Upper lobe of left lung (tissue), 6 donors: ENCODE measurements at regions not wholly inside any gene's neighbourhood (a gene's known extent, or its start where the extent isn't known, plus 50 kb on each side); places are given as distances from the start of the nearest gene placed in this dataset.

Experiments
- ATAC-seq, 2 donors: fragments of 200-7000 bp; cut with Tn5 transposase; one replicate each; pipeline ENCODE4 v1.9.1; 2022; ENCODE audit warnings: mild to moderate bottlenecking in 2 of 2, moderate library complexity in 2 of 2; ENCODE audit not compliant: low FRiP score in 2 of 2
- DNase-seq, 2 donors: peaks; one replicate each; pipeline ENCODE4 v3.0.0-alpha.2; 2019 to 2020
- H3K27ac ChIP-seq, 4 donors: fragments of 200-600 bp; sonication (generic); one replicate each; pipeline ENCODE4 v1.5.1; 2016 to 2019
- H3K27me3 ChIP-seq, 4 donors: fragments of 200-600 bp; sonication (generic); one replicate each; pipeline ENCODE4 v1.5.1; 2017 to 2019
- H3K36me3 ChIP-seq, 4 donors: fragments of 200-600 bp; sonication (generic); one replicate each; pipeline ENCODE4 v1.5.1; 2016 to 2019
- H3K4me1 ChIP-seq, 4 donors: fragments of 200-600 bp; sonication (generic); one replicate each; pipeline ENCODE4 v1.5.1; 2018 to 2019
- H3K4me3 ChIP-seq, 4 donors: fragments of 200-600 bp; sonication (generic); one replicate each; pipeline ENCODE4 v1.5.1; 2017 to 2019; ENCODE audit warnings: mild to moderate bottlenecking in 2 of 4, moderate library complexity in 1 of 4
- H3K9me3 ChIP-seq, 4 donors: fragments of 200-600 bp; sonication (generic); one replicate each; pipeline ENCODE4 v1.5.1; 2018 to 2019
- EP300 ChIP-seq, 4 donors: sonication (generic); formaldehyde crosslinking; IDR thresholded peaks; one replicate each; pipeline ENCODE4 v1.5.1; 2017; ENCODE audit warnings: antibody characterized with exemption in 4 of 4, control low read depth in 2 of 4
- POLR2A ChIP-seq, 4 donors: fragments of 450-650 bp; IDR thresholded peaks; one replicate each; pipeline ENCODE4 v1.5.1; 2016 to 2017; ENCODE audit warnings: antibody characterized with exemption in 4 of 4, mild to moderate bottlenecking in 2 of 4
- POLR2AphosphoS5 ChIP-seq, 2 donors: sonication (generic); formaldehyde crosslinking; IDR thresholded peaks; one replicate each; pipeline ENCODE4 v1.5.1; 2017; ENCODE audit warnings: antibody characterized with exemption in 2 of 2
- WGBS, 2 donors: methylation state at CpG; one replicate each; pipeline ENCODE4 v1.1.5; 2017 to 2018; 5-methylcytosine and 5-hydroxymethylcytosine counted together
- TF ChIP-seq, protein P1 (sequence below), 6 experiments: fragments of 450-650 bp in 4 of 6; fragments of 200-600 bp in 2 of 6; sonication (generic) in 2 of 6; IDR thresholded peaks; one replicate each; pipeline ENCODE4 v1.5.1; 2016 to 2019; ENCODE audit warnings: antibody characterized with exemption in 6 of 6
- donor health status: DM: no; HTN: no; CAD: no; lungs with moderate emphysema.
- donor health status: DM: no; HTN: yes; CAD: no; lungs with severe emphysema.

DNA sequence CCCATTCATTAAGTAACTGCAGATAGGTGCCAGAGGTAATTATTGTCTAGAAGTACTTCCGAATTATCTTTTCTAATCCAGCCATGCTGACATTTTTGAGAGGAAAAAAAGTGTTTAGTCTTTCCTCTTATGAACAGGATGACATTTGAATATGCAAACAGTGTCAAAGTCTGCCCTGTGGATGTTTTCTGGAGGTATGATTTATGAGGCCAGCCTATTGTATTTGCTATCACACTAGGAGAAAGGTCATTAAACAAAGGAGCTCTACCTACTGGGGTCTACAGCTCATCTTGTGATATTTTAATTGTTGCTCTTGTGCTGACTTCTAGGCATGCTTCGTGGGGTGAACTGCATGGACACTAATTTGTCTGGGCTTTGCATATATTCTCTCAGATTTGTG is 559.7 kb upstream of the CAMK1G start:
- WGBS, 2 donors, result 65 to 67% methylated on average over 2 of the region's 2 CpGs
- Histone ChIP-seq H3K4me1 (no peaks in the 10 kb centered on the region), H3K4me3 (no peak overlapping the region), H3K27me3 (no peaks in the 10 kb centered on the region), H3K27ac (no peak overlapping the region), H3K36me3 (no peaks in the 10 kb centered on the region), H3K9me3 (peaks cover 0 to 8% (median 2%) of the 10 kb centered on the region in 4 donors)
- DNase-seq, result no peak
- no peak for TF ChIP-seq POLR2AphosphoS5 (IDR thresholded peaks at IDR 0.05)
- no peak for ATAC-seq

DNA sequence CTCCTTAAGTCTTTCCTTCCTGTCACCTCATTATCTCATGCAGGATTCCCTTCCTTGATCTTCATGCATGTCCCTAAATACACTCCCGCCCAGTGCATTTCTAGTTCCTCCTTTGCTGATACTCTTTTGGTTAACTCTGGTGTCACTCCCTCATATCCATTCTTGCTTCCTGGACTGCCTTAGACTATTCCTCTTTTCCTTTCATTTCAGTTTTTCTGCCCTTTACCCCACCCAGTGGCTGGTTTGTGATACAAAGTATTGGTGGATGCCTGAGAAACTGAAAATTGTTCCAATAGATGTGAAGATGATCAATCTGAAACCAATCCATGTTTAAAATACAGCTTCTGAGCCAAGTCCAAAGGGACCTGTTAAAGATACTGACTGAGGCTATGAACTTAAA is 553.8 kb upstream of the CAMK1G start:
- no peak for ATAC-seq
- no peaks in the 10 kb centered on the region for H3K36me3 ChIP-seq
- WGBS, 2 donors, result 63 to 77% methylated on average over 1 of the region's 1 CpG

DNA sequence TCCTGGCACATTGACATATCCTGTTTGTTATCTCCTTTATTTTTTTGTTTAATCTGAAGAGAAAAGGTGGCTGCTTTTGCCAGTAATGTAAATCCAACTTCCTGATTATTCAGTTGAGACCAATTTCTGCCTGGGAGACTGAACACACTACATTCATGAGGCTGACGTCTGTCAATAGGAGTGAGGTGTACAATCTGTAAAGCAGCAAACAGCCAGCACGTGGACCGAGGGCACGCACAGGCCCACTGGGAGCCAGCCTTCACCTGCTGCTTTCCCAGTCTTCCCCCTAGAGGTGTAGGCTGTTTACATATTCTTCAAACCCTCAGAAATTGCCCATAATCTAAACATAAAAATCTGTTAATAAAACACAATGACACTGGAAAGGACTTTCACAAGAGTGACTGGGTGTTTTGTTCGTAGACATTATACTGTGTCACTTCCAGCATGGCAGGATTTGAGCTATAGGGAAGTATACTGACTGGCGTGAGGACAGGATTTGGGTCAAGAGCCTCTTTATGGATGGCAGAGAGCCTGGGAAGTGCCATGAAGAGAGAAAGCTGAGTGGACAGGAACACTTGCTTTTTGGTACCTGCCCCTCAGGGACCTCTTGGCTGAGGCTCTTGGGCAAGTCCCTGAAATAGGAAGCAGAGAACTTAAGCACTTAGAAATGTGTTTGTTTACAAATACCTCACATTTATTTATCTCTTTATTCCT is 552.9 kb upstream of the CAMK1G start:
- peak in 1 of 2 donors; percentile 67 for DNase-seq
- H3K4me1 ChIP-seq, result peaks cover 0 to 3% (median 0%) of the 10 kb centered on the region in 4 donors
- peak in 1 of 4 donors; percentile 68 for TF ChIP-seq EP300 (IDR thresholded peaks at IDR 0.05)
- TF ChIP-seq, protein P1, sequence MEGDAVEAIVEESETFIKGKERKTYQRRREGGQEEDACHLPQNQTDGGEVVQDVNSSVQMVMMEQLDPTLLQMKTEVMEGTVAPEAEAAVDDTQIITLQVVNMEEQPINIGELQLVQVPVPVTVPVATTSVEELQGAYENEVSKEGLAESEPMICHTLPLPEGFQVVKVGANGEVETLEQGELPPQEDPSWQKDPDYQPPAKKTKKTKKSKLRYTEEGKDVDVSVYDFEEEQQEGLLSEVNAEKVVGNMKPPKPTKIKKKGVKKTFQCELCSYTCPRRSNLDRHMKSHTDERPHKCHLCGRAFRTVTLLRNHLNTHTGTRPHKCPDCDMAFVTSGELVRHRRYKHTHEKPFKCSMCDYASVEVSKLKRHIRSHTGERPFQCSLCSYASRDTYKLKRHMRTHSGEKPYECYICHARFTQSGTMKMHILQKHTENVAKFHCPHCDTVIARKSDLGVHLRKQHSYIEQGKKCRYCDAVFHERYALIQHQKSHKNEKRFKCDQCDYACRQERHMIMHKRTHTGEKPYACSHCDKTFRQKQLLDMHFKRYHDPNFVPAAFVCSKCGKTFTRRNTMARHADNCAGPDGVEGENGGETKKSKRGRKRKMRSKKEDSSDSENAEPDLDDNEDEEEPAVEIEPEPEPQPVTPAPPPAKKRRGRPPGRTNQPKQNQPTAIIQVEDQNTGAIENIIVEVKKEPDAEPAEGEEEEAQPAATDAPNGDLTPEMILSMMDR (IDR thresholded peaks at IDR 0.05), result no peak
- TF ChIP-seq POLR2A (IDR thresholded peaks at IDR 0.05), result no peak
- peak; percentile 32 to 59 for TF ChIP-seq POLR2AphosphoS5 (IDR thresholded peaks at IDR 0.05)
- H3K36me3 ChIP-seq, result no peaks in the 10 kb centered on the region
- H3K9me3 ChIP-seq, result no peaks in the 10 kb centered on the region
- no peak overlapping the region for H3K4me3 ChIP-seq
- 41 to 58% methylated on average over 6 of the region's 6 CpGs for WGBS, 2 donors
- no peaks in the 10 kb centered on the region for H3K27me3 ChIP-seq
- ATAC-seq, result peak; percentile 36 to 82
- H3K27ac ChIP-seq, result no peak overlapping the region

More for the DNA sequence above, 553.8 kb upstream of the CAMK1G start:
- no peak for DNase-seq
- no peak for TF ChIP-seq POLR2A (IDR thresholded peaks at IDR 0.05)
- TF ChIP-seq POLR2AphosphoS5 (IDR thresholded peaks at IDR 0.05), result no peak
- TF ChIP-seq EP300 (IDR thresholded peaks at IDR 0.05), result no peak
- TF ChIP-seq, protein P1 (IDR thresholded peaks at IDR 0.05), result peak in 1 of 6 experiments; percentile 14
- Histone ChIP-seq H3K27me3 (no peaks in the 10 kb centered on the region), H3K9me3 (no peaks in the 10 kb centered on the region), H3K27ac (no peak overlapping the region), H3K4me3 (no peak overlapping the region), H3K4me1 (peaks cover 0 to 3% (median 0%) of the 10 kb centered on the region in 4 donors)

DNA sequence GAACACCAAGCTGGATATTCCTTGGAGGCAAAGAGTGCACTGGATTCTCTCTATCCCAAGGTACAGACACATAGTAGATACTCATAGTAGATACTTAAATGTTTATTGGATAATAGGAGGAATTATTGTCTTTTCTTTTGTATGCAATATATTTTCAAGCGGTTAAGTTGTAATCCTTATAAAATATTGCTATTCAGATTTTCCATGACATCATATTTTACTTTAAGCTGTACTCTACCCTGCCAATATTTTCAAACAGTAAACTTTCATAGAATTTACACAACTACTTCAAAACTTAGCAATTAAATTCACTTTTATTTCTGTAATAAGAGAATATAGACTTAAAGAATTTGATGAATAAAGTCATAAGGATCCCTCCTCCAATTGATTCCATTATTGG is 546.5 kb upstream of the CAMK1G start:
- TF ChIP-seq, protein P1 (IDR thresholded peaks at IDR 0.05), result no peak
- TF ChIP-seq POLR2AphosphoS5 (IDR thresholded peaks at IDR 0.05), result no peak
- TF ChIP-seq EP300 (IDR thresholded peaks at IDR 0.05), result no peak
- no peak for TF ChIP-seq POLR2A (IDR thresholded peaks at IDR 0.05)
- no peak overlapping the region for H3K4me3 ChIP-seq
- ATAC-seq (no peak), DNase-seq (no peak)
- H3K36me3 ChIP-seq, result no peaks in the 10 kb centered on the region
- H3K27me3 ChIP-seq, result no peaks in the 10 kb centered on the region
- no peak overlapping the region for H3K27ac ChIP-seq
- WGBS, 2 donors, result 83 to 94% methylated on average over 1 of the region's 1 CpG
- H3K4me1 ChIP-seq, result peaks cover 0 to 8% (median 0%) of the 10 kb centered on the region in 4 donors
- no peaks in the 10 kb centered on the region for H3K9me3 ChIP-seq

DNA sequence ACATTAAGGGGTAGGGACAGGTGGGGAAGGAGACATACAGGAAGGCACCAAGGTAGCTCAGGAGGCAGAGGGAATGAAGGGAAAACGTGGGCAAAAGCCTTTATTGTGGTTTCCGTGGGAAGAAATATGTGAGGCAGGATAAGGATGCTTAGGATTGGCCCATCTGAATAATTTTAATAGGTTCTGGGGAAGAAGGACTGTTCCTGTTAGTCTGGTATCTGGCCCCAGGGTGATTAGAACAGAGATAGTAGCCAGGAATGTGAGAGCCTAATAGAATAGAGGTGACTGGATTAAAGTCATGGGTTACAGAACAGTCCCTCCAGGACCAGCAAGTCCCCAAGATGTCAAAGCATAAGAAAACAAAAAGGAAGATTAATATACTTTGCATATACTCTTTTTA is 545.2 kb upstream of the CAMK1G start:
- H3K9me3 ChIP-seq, result no peaks in the 10 kb centered on the region
- TF ChIP-seq POLR2A (IDR thresholded peaks at IDR 0.05) (no peak), POLR2AphosphoS5 (IDR thresholded peaks at IDR 0.05) (no peak), EP300 (IDR thresholded peaks at IDR 0.05) (no peak)
- TF ChIP-seq, protein P1 (IDR thresholded peaks at IDR 0.05), result no peak

More for the DNA sequence above, 545.2 kb upstream of the CAMK1G start:
- H3K4me3 ChIP-seq, result no peak overlapping the region
- DNase-seq (no peak), ATAC-seq (no peak)
- H3K27ac ChIP-seq, result no peak overlapping the region
- H3K4me1 ChIP-seq, result peaks cover 0 to 8% (median 0%) of the 10 kb centered on the region in 4 donors
- H3K27me3 ChIP-seq, result no peaks in the 10 kb centered on the region
- no peaks in the 10 kb centered on the region for H3K36me3 ChIP-seq
- WGBS, 2 donors, result 31 to 72% methylated on average over 2 of the region's 2 CpGs
